ENCODE measurements at regions not wholly inside any gene's neighbourhood (a gene's known extent, or its start where the extent isn't known, plus 50 kb on each side); places are given as distances from the start of the nearest gene placed in this dataset.

DNA sequence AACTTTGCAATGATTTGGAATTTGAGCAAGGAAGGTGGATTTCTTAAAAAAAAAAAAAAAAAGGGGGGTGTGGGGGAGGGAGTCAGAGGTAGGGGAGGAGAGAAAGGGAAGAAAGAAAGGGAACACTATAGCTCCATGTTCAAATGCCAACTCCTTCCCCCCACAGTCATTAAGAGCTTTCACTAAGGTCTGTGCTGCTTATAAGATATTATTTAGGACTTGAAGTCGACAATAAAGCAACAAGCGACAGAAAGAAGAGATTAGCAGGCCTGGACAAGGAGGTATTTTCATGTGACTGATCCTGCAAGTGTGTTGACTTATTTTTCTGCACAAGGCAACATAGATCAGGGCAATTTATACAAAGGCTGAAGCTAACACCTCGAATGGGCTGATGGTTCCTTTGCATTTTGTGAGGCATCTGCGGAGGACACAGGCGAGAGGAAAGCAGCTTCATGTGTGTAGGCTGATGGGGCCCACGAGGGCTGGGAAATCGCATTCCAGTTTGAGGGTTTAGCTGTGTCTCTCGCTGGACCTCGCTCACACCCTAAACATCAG lies 382.0 kb downstream of the SOX11 start:
- TF ChIP-seq CTCF (IDR thresholded peaks at IDR 0.05; ENCODE audit: borderline replicate concordance, insufficient read depth, low read depth, low read length) = no peak
- no peak overlapping the region for H3K4me3 ChIP-seq (ENCODE audit: low read depth, low read length)

- H3K4me3 ChIP-seq (ENCODE audit: low read depth, low read length) = no peak overlapping the region
- no peak for TF ChIP-seq CTCF (IDR thresholded peaks at IDR 0.05; ENCODE audit: borderline replicate concordance, insufficient read depth, low read depth, low read length)
Observed at GRCh38 chr2:6077585-6077984, 385.4 kb downstream of the SOX11 start.

- H3K4me3 ChIP-seq (ENCODE audit: low read depth, low read length) = no peak overlapping the region
- TF ChIP-seq CTCF (IDR thresholded peaks at IDR 0.05; ENCODE audit: borderline replicate concordance, insufficient read depth, low read depth, low read length) = no peak
Observed at GRCh38 chr2:6078414-6078813, 386.2 kb downstream of the SOX11 start.

GRCh38 chr2:6079405-6079804 lies 387.2 kb downstream of the SOX11 start:
- TF ChIP-seq CTCF (IDR thresholded peaks at IDR 0.05; ENCODE audit: borderline replicate concordance, insufficient read depth, low read depth, low read length) = no peak
- H3K4me3 ChIP-seq (ENCODE audit: low read depth, low read length) = no peak overlapping the region

DNA sequence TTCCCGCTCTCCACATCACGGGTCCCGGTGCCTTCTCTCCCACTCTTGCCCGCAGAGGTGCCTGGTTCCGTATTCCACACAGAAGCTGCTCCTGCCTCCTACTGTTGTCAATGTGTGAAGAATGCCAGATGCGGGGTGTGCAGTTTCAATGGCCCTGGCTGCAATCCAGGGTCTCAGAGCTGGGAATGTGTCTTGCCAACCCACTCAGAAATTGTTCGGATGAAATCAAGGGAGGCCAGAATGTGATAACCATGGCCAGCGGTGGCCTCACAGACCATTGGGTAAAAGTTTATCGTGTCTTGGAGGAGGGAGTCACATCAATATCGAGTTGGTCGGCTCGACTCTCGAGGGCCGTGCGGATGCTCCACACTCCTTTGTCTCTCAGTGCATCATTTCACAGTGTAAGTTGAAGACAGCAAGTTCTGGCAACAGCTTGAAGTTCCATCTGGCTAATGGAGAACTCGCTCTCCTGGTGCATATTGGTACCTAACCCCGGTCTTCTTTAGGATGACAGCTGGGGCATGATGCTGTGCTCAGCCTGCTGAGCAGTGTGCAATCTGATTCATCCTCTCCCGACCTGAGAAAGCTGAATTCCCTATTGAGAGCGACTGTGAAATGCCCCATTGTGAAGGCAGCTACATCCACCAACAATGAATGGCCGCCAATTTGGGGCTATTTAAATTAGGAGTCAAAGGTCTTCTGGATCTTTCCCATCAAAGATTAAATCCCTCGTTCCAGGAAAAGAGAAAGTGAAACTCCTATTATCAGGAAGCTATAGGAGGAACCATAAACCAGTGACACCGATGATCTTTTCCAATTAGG lies 389.0 kb downstream of the SOX11 start:
- no peak for TF ChIP-seq CTCF (IDR thresholded peaks at IDR 0.05; ENCODE audit: borderline replicate concordance, insufficient read depth, low read depth, low read length)
- no peak overlapping the region for H3K4me3 ChIP-seq (ENCODE audit: low read depth, low read length)

GRCh38 chr2:6081955-6082624 lies 389.9 kb downstream of the SOX11 start:
- H3K4me3 ChIP-seq (ENCODE audit: low read depth, low read length) = no peak overlapping the region
- no peak for TF ChIP-seq CTCF (IDR thresholded peaks at IDR 0.05; ENCODE audit: borderline replicate concordance, insufficient read depth, low read depth, low read length)

All from GM12875 (cell line).